ENCODE measurements at regions not wholly inside any gene's neighbourhood (a gene's known extent, or its start where the extent isn't known, plus 50 kb on each side); places are given as distances from the start of the nearest gene placed in this dataset.

GRCh38 chr2:115904516-115904915 is 1462.1 kb downstream of the DPP10 start:
- H3K9me3 Mint-ChIP-seq: peaks cover 1 to 11% (median 4%) of the 10 kb centered on the region in 7 donors
- H3K4me2 ChIP-seq (replicated peaks; ENCODE audit: extremely low read depth, low read length, poor library complexity, severe bottlenecking): no peak overlapping the region
- H3K27ac ChIP-seq (ENCODE audit: low read depth in 1 of 2, low read length in 2 of 2): no peak overlapping the region
- no peak overlapping the region for H3K27ac Mint-ChIP-seq
- no peaks in the 10 kb centered on the region for H3K79me2 ChIP-seq (ENCODE audit: insufficient read depth, low read length)
- H3K27me3 Mint-ChIP-seq (ENCODE audit: low read depth in 3 of 3): peaks cover 0 to 1% (median 1%) of the 10 kb centered on the region in 3 donors
- no peak for TF ChIP-seq CTCF (IDR thresholded peaks at IDR 0.05)
- peaks cover 4 to 11% of the 10 kb centered on the region in 2 donors for H3K9me3 ChIP-seq (replicated peaks in 1 of 2; ENCODE audit: control insufficient read depth in 1 of 2, insufficient read depth in 1 of 2, low read length in 2 of 2)
- no peak overlapping the region for H3K4me3 Mint-ChIP-seq
- H3K4me3 ChIP-seq (replicated peaks in 1 of 3; ENCODE audit: low read depth in 2 of 3, low read length in 3 of 3): no peak overlapping the region
- no peaks in the 10 kb centered on the region for H4K20me1 ChIP-seq (ENCODE audit: insufficient read depth, low read length)
- intact Hi-C loops (cut with micrococcal nuclease): no loop called here
- H3K9ac ChIP-seq (ENCODE audit: insufficient read depth, low read length, poor library complexity, severe bottlenecking): no peak overlapping the region
- no peaks in the 10 kb centered on the region for H3K36me3 Mint-ChIP-seq
- no peaks in the 10 kb centered on the region for H3K36me3 ChIP-seq (replicated peaks in 1 of 2; ENCODE audit: control insufficient read depth in 1 of 2, insufficient read depth in 2 of 2, low read length in 2 of 2)
- DNase-seq: no peak
- WGBS (ENCODE audit: insufficient coverage): no CpG with 5 or more reads among the region's 1 CpG
- H3K27me3 ChIP-seq (ENCODE audit: control insufficient read depth in 2 of 2, insufficient read depth in 2 of 2, low read length in 2 of 2): no peaks in the 10 kb centered on the region
- no peaks in the 10 kb centered on the region for H3K4me1 Mint-ChIP-seq
- H3K4me1 ChIP-seq (ENCODE audit: control insufficient read depth in 1 of 2, insufficient read depth in 2 of 2, low read length in 2 of 2): no peaks in the 10 kb centered on the region
- H2AFZ ChIP-seq (ENCODE audit: insufficient read depth, low read depth, low read length, poor library complexity, severe bottlenecking): no peak overlapping the region

- Mint-ChIP-seq H3K27me3 (ENCODE audit: low read depth in 3 of 3) (no peaks in the 10 kb centered on the region), H3K27ac (no peak overlapping the region), H3K4me1 (no peaks in the 10 kb centered on the region), H3K9me3 (peaks cover 0 to 9% (median 3%) of the 10 kb centered on the region in 7 donors), H3K4me3 (no peak overlapping the region), H3K36me3 (no peaks in the 10 kb centered on the region)
- Histone ChIP-seq H3K4me2 (replicated peaks; ENCODE audit: extremely low read depth, low read length, poor library complexity, severe bottlenecking) (no peak overlapping the region), H3K4me3 (replicated peaks in 1 of 3; ENCODE audit: low read depth in 2 of 3, low read length in 3 of 3) (no peak overlapping the region), H3K27ac (ENCODE audit: low read depth in 1 of 2, low read length in 2 of 2) (no peak overlapping the region), H3K9me3 (replicated peaks in 1 of 2; ENCODE audit: control insufficient read depth in 1 of 2, insufficient read depth in 1 of 2, low read length in 2 of 2) (peaks cover 0 to 3% of the 10 kb centered on the region in 2 donors), H3K9ac (ENCODE audit: insufficient read depth, low read length, poor library complexity, severe bottlenecking) (no peak overlapping the region), H3K27me3 (ENCODE audit: control insufficient read depth in 2 of 2, insufficient read depth in 2 of 2, low read length in 2 of 2) (no peaks in the 10 kb centered on the region), H4K20me1 (ENCODE audit: insufficient read depth, low read length) (no peaks in the 10 kb centered on the region), H2AFZ (ENCODE audit: insufficient read depth, low read depth, low read length, poor library complexity, severe bottlenecking) (no peak overlapping the region), H3K36me3 (replicated peaks in 1 of 2; ENCODE audit: control insufficient read depth in 1 of 2, insufficient read depth in 2 of 2, low read length in 2 of 2) (no peaks in the 10 kb centered on the region), H3K4me1 (ENCODE audit: control insufficient read depth in 1 of 2, insufficient read depth in 2 of 2, low read length in 2 of 2) (no peaks in the 10 kb centered on the region), H3K79me2 (ENCODE audit: insufficient read depth, low read length) (no peaks in the 10 kb centered on the region)
- intact Hi-C loops (cut with micrococcal nuclease): no loop called here
- WGBS (ENCODE audit: insufficient coverage): no CpG with 5 or more reads among the region's 2 CpGs
- TF ChIP-seq CTCF (IDR thresholded peaks at IDR 0.05): no peak
- DNase-seq: no peak
Observed at GRCh38 chr2:115908731-115909130, 1466.3 kb downstream of the DPP10 start.
